Ovary (tissue), 7 donors: ENCODE measurements at regions not wholly inside any gene's neighbourhood (a gene's known extent, or its start where the extent isn't known, plus 50 kb on each side); places are given as distances from the start of the nearest gene placed in this dataset.

Experiments
- DNase-seq, 5 donors: peaks; one replicate each; pipeline ENCODE4 v3.0.0-alpha.2; 2019 to 2020
- H3K27ac ChIP-seq, 2 donors: fragments of 200-600 bp; one replicate each; pipeline versions ENCODE4 v1.5.1 to v1.8.0; 2019 to 2022
- H3K27me3 ChIP-seq: fragments of 200-600 bp; one replicate; pipeline ENCODE4 v1.8.0; 2022
- H3K36me3 ChIP-seq: fragments of 200-600 bp; sonication (generic); one replicate; pipeline ENCODE4 v1.5.1; 2019
- H3K4me1 ChIP-seq: one replicate; pipeline ENCODE4 v1.8.1; 2013; ENCODE audit warnings: mild to moderate bottlenecking, moderate library complexity; ENCODE audit not compliant: insufficient read depth
- H3K4me3 ChIP-seq: fragments of 200-600 bp; sonication (generic); one replicate; pipeline ENCODE4 v1.5.1; 2017
- H3K9me3 ChIP-seq, 2 donors: fragments of 200-600 bp in 1 of 2; sonication (generic) in 1 of 2; one replicate each; pipeline versions ENCODE4 v1.5.1 to v1.8.1; 2013 to 2019; ENCODE audit warnings: mild to moderate bottlenecking in 1 of 2, moderate library complexity in 1 of 2
- EP300 ChIP-seq: sonication (generic); formaldehyde crosslinking; IDR thresholded peaks from one replicate; pipeline ENCODE4 v1.6.1; 2017; ENCODE audit warnings: antibody characterized with exemption
- POLR2A ChIP-seq: fragments of 450-650 bp; IDR thresholded peaks from one replicate; pipeline ENCODE4 v1.6.1; 2017; ENCODE audit warnings: antibody characterized with exemption, mild to moderate bottlenecking, moderate library complexity
- WGBS, 3 donors: extraction: QIAGEN DNeasy Blood & Tissue Kit in 1 of 3; methylation state at CpG; one replicate each; pipeline versions ENCODE4 v1.1.5 to v1.1.7; 2013 to 2017; 5-methylcytosine and 5-hydroxymethylcytosine counted together
- intact Hi-C, 4 donors: fragments of 100-400 bp; cut with DNase I; formaldehyde crosslinking; loops; one replicate each; pipeline versions ENCODE4 v1.11.0 to v1.15.1; 2022 to 2023
- TF ChIP-seq, protein P1 (sequence below), 3 donors: fragments of 450-650 bp in 2 of 3; fragments of 200-600 bp in 1 of 3; IDR thresholded peaks; one replicate each; pipeline versions ENCODE4 v1.5.1 to v1.8.0; 2016 to 2022; ENCODE audit warnings: antibody characterized with exemption in 3 of 3, mild to moderate bottlenecking in 1 of 3
- donor health status: DM: no; HTN: no; CAD: no; lungs with moderate emphysema.
- donor health status: DM: no; HTN: no; CAD: no.
- donor health status: Bipolar disorder and iron deficiency.
- donor health status: DM: no; HTN: no; CAD: no.
- donor health status: DM: yes; HTN: yes; CAD: no.

DNA sequence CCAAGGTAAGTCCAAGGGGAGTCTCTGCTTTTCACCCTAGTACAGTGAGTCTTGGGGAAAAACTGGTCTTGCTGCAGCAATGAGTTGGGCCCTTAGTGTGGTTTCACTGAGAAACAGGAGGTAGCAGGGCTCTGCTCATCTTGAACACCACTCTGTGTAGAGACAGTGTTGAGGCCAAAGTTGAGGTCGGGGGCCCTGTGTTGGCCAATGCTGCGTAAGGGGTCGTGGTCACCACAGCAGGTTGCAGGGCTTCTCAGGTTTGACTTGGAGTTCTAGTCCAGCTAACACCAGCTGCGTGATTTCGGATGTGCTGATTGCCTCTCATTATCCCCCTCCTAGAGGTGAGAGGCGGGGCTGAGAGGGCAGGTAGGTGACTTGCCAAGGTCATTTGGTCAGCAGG is 807.5 kb downstream of the VRK1 start:
- WGBS, 3 donors = 79 to 81% (median 79%) methylated on average over 6 of the region's 6 CpGs
- Histone ChIP-seq H3K4me3 (no peak overlapping the region), H3K4me1 (no peaks in the 10 kb centered on the region), H3K27ac (no peak overlapping the region), H3K36me3 (no peaks in the 10 kb centered on the region), H3K27me3 (no peaks in the 10 kb centered on the region), H3K9me3 (no peaks in the 10 kb centered on the region)
- TF ChIP-seq POLR2A (no peak), EP300 (no peak)
- TF ChIP-seq, protein P1, sequence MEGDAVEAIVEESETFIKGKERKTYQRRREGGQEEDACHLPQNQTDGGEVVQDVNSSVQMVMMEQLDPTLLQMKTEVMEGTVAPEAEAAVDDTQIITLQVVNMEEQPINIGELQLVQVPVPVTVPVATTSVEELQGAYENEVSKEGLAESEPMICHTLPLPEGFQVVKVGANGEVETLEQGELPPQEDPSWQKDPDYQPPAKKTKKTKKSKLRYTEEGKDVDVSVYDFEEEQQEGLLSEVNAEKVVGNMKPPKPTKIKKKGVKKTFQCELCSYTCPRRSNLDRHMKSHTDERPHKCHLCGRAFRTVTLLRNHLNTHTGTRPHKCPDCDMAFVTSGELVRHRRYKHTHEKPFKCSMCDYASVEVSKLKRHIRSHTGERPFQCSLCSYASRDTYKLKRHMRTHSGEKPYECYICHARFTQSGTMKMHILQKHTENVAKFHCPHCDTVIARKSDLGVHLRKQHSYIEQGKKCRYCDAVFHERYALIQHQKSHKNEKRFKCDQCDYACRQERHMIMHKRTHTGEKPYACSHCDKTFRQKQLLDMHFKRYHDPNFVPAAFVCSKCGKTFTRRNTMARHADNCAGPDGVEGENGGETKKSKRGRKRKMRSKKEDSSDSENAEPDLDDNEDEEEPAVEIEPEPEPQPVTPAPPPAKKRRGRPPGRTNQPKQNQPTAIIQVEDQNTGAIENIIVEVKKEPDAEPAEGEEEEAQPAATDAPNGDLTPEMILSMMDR (IDR thresholded peaks at IDR 0.05) = no peak
- no peak for DNase-seq
- intact Hi-C loops = no loop called here

GRCh38 chr14:97618401-97618800 is 821.2 kb downstream of the VRK1 start:
- no peak for DNase-seq
- Histone ChIP-seq H3K27ac (no peak overlapping the region), H3K4me1 (no peaks in the 10 kb centered on the region), H3K4me3 (no peak overlapping the region), H3K27me3 (no peaks in the 10 kb centered on the region), H3K36me3 (no peaks in the 10 kb centered on the region), H3K9me3 (no peaks in the 10 kb centered on the region)
- TF ChIP-seq POLR2A = no peak
- TF ChIP-seq, protein P1 (IDR thresholded peaks at IDR 0.05) = no peak
- TF ChIP-seq EP300 = no peak
- intact Hi-C loops = no loop called here
- WGBS, 3 donors = 75 to 79% (median 79%) methylated on average over 3 of the region's 3 CpGs

DNA sequence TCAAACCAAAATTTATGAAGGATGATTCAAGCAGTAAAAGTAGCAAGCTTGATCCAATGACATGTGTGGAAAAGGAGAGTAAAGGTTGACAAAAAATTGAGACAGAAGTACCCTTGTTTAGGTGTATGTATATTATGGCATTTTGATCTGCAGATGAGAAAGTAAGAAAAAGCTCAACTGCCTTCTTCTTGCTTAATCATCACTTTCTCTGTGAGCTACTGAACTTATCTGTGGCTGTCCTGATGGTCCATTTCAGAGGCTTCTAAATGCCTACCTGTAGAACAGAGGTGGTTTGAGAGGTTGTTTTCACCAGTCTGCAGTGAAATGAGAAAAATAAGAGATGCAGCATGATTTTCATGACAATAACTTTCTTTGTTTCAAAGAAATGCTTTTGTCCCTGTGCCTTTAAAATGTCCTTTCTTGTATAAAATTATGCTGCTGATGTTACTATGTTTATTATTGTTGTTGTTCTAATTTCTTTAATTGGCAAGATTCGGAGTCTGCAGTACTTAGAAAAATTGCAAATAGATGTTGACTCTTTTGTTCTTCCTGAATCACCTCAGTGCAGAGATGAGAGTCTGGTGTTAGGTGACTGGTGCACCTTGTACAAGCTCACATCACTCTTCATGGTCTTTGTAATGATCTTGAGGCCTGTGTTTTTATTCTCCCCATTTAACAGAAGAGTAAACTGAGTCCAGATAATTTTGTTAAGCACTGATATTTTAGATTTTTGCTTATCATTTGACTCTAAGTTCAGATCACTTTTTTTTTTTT is 821.9 kb downstream of the VRK1 start:
- no peaks in the 10 kb centered on the region for H3K36me3 ChIP-seq
- H3K4me1 ChIP-seq = no peaks in the 10 kb centered on the region
- TF ChIP-seq EP300 = no peak
- TF ChIP-seq, protein P1 (IDR thresholded peaks at IDR 0.05) = no peak
- TF ChIP-seq POLR2A = no peak
- no peak for DNase-seq
- intact Hi-C loops = no loop called here
- no peaks in the 10 kb centered on the region for H3K27me3 ChIP-seq
- 58 to 68% (median 60%) methylated on average over 1 of the region's 1 CpG for WGBS, 3 donors
- H3K27ac ChIP-seq = no peak overlapping the region
- H3K9me3 ChIP-seq = no peaks in the 10 kb centered on the region
- H3K4me3 ChIP-seq = no peak overlapping the region

DNA sequence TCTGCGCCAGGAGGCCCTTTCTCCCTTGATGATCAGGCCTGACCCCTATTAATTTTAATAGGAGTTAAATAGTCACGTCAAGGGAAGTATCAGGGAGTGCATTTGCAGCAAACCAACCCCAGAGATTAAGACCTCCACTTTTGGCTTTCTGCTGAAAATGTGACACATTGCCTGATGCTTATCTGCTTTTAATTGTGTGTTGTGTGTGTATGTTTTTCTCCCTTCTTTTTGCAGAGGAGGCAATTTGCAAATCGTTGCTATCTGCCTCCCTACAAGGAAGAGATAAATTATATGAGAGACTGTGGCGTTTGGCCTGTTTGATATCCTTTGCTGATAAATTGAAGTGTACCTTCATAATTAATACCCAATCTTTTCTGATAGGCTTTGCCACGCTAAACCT is 822.9 kb downstream of the VRK1 start:
- WGBS, 3 donors = 25 to 26% (median 26%) methylated on average over 5 of the region's 5 CpGs
- Histone ChIP-seq H3K4me1 (no peaks in the 10 kb centered on the region), H3K27ac (no peak overlapping the region), H3K9me3 (no peaks in the 10 kb centered on the region), H3K36me3 (no peaks in the 10 kb centered on the region), H3K27me3 (no peaks in the 10 kb centered on the region), H3K4me3 (no peak overlapping the region)
- DNase-seq = no peak
- intact Hi-C loops = no loop called here
- TF ChIP-seq EP300 = no peak

DNA sequence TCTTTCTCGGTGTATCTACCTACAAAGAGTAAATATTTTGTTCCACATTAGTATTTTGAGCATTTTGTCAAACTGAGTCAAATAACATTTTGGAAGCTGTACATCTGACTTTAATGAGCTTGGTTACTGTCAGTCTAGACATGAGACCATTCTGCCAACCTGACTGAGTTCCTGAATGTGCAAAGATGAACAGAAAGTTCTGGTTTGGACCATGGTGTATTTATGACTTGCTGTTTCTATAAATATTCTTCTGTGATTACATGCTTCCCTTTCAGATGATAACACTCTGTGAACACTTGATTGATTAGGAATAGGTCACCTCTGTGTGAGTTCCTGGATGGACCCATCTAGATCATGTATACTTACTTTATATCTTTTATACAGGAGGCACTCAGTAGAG is 827.8 kb downstream of the VRK1 start:
- H3K9me3 ChIP-seq = no peaks in the 10 kb centered on the region
- no peaks in the 10 kb centered on the region for H3K4me1 ChIP-seq
- TF ChIP-seq EP300 (no peak), POLR2A (no peak)
- TF ChIP-seq, protein P1 (IDR thresholded peaks at IDR 0.05) = no peak
- no peak overlapping the region for H3K27ac ChIP-seq
- no peaks in the 10 kb centered on the region for H3K36me3 ChIP-seq
- no peaks in the 10 kb centered on the region for H3K27me3 ChIP-seq
- no peak overlapping the region for H3K4me3 ChIP-seq
- intact Hi-C loops = no loop called here
- WGBS, 3 donors = 72 to 89% (median 88%) methylated on average over 1 of the region's 1 CpG
- no peak for DNase-seq
